UCSD-AML1 (cell line): ENCODE measurements at regions not wholly inside any gene's neighbourhood (a gene's known extent, or its start where the extent isn't known, plus 50 kb on each side); places are given as distances from the start of the nearest gene placed in this dataset.
A peak's percentile ranks its signal among the peaks of the same experiment; 100 is the strongest.
"Not testable (repeated sequence)": the region's sequence is repeated elsewhere in the genome, so short reads cannot be mapped to it uniquely, and the experiment has no call there.

Source experiments
- DNase-seq: peaks from one replicate; lab custom pipeline; 2025; ENCODE audit not compliant: unreplicated experiment; lab: John Stamatoyannopoulos, UW

GRCh38 chr16:73965591-73965990, 331.0 kb upstream of the PSMD7 start:
- DNase-seq: no peak

- DNase-seq: peak; percentile 26
Measured at GRCh38 chr16:73956587-73957494, 339.8 kb upstream of the PSMD7 start.

- DNase-seq: no peak
Measured at GRCh38 chr16:73955702-73956101, 340.9 kb upstream of the PSMD7 start.

GRCh38 chr16:73955255-73955654, 341.4 kb upstream of the PSMD7 start:
- no peak for DNase-seq

- no peak for DNase-seq
Measured at GRCh38 chr16:73951481-73951880, 345.1 kb upstream of the PSMD7 start.

GRCh38 chr16:73949574-73950320, 346.9 kb upstream of the PSMD7 start:
- DNase-seq: no peak

GRCh38 chr16:73945631-73946030, 351.0 kb upstream of the PSMD7 start:
- DNase-seq: no peak

GRCh38 chr16:73943184-73943583, 353.4 kb upstream of the PSMD7 start:
- DNase-seq: not testable (repeated sequence)

GRCh38 chr16:73940786-73941185, 355.8 kb upstream of the PSMD7 start:
- DNase-seq: not testable (repeated sequence)

- DNase-seq: no peak
Measured at GRCh38 chr16:73923951-73924350, 372.7 kb upstream of the PSMD7 start.

- no peak for DNase-seq
Measured at GRCh38 chr16:73921295-73921694, 375.3 kb upstream of the PSMD7 start.

GRCh38 chr16:73916829-73917594, 379.6 kb upstream of the PSMD7 start:
- DNase-seq: no peak

- no peak for DNase-seq
Measured at GRCh38 chr16:73915935-73916334, 380.7 kb upstream of the PSMD7 start.

GRCh38 chr16:73915140-73915539, 381.5 kb upstream of the PSMD7 start:
- no peak for DNase-seq

GRCh38 chr16:73912850-73913249, 383.8 kb upstream of the PSMD7 start:
- DNase-seq: no peak

GRCh38 chr16:73912281-73912680, 384.3 kb upstream of the PSMD7 start:
- DNase-seq: no peak

- no peak for DNase-seq
Measured at GRCh38 chr16:73909529-73910035, 387.0 kb upstream of the PSMD7 start.

GRCh38 chr16:73891129-73891542, 405.5 kb upstream of the PSMD7 start:
- no peak for DNase-seq

GRCh38 chr16:73890186-73891128, 406.2 kb upstream of the PSMD7 start:
- DNase-seq: no peak

- DNase-seq: no peak
Measured at GRCh38 chr16:73888840-73889490, 407.6 kb upstream of the PSMD7 start.
